Stomach smooth muscle (tissue), 2 donors: ENCODE measurements at regions not wholly inside any gene's neighbourhood (a gene's known extent, or its start where the extent isn't known, plus 50 kb on each side); places are given as distances from the start of the nearest gene placed in this dataset.

Source experiments
- H3K27ac ChIP-seq: one replicate; pipeline ENCODE4 v1.7.0; 2013; ENCODE audit warnings: mild to moderate bottlenecking, low read length, inconsistent platforms
- H3K27me3 ChIP-seq, 2 donors: one replicate each; pipeline ENCODE4 v1.7.0; 2013; ENCODE audit warnings: low read length in 2 of 2; ENCODE audit not compliant: insufficient read depth in 2 of 2, control insufficient read depth in 1 of 2
- H3K36me3 ChIP-seq, 2 donors: one replicate each; pipeline ENCODE4 v1.7.0; 2013; ENCODE audit warnings: low read length in 2 of 2; ENCODE audit not compliant: control insufficient read depth in 2 of 2, insufficient read depth in 2 of 2
- H3K4me1 ChIP-seq: one replicate; pipeline ENCODE4 v1.7.0; 2013; ENCODE audit warnings: low read length; ENCODE audit not compliant: control insufficient read depth, insufficient read depth
- H3K4me3 ChIP-seq, 2 donors: one replicate each; pipeline ENCODE4 v1.7.0; 2013; ENCODE audit warnings: low read length in 2 of 2
- H3K9ac ChIP-seq, 2 donors: one replicate each; pipeline ENCODE4 v1.7.0; 2013; ENCODE audit warnings: low read length in 2 of 2, mild to moderate bottlenecking in 1 of 2
- H3K9me3 ChIP-seq, 2 donors: one replicate each; pipeline ENCODE4 v1.7.0; 2013; ENCODE audit warnings: low read length in 2 of 2; ENCODE audit not compliant: control insufficient read depth in 2 of 2
- donor health status: healthy.
- donor health status: Pancreatic carcinoma.

DNA sequence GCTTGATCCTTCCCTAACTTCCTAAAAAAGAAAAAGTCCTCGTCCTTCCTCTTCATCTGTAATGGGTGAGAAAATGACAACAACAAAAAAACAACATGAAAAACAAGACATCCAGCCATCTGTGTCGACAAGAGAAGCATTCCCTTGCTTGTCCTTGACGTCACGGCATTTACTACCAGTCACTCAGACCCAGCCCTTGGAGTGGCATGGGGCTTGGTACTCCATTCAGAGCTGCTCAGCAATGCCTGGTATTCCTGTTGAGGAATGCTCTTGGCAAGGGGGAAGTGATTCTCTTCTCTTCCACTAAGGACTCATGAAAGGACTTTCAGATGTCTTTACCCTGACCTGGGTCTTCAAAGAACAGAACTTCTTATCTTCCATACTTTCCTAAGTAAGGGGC lies 339.7 kb upstream of the RASGRP1 start:
- Histone ChIP-seq H3K4me1 (no peaks in the 10 kb centered on the region), H3K27me3 (no peaks in the 10 kb centered on the region), H3K27ac (no peak overlapping the region), H3K9me3 (no peaks in the 10 kb centered on the region), H3K9ac (no peak overlapping the region), H3K36me3 (no peaks in the 10 kb centered on the region), H3K4me3 (no peak overlapping the region)

DNA sequence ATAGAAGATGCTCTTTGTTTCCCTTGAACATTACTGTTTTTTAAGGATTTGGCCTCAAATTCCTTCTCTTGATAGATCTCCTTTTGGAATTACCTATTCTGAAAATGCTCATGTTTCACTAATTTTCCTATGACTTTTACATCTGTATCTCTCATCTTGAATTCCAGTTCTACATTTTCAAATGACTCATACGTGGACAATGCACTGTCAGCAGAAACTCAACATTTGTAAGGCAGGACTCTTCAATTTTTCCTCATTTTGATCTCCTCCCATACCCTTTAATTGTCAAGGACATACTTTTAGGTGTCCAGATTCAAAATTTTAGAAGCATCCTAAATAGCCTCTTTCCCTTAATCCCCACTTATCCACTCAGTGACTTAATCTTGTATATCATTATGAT lies 341.0 kb upstream of the RASGRP1 start:
- Histone ChIP-seq H3K36me3 (no peaks in the 10 kb centered on the region), H3K4me3 (no peak overlapping the region), H3K4me1 (no peaks in the 10 kb centered on the region), H3K27ac (no peak overlapping the region), H3K9ac (no peak overlapping the region), H3K9me3 (no peaks in the 10 kb centered on the region), H3K27me3 (no peaks in the 10 kb centered on the region)

DNA sequence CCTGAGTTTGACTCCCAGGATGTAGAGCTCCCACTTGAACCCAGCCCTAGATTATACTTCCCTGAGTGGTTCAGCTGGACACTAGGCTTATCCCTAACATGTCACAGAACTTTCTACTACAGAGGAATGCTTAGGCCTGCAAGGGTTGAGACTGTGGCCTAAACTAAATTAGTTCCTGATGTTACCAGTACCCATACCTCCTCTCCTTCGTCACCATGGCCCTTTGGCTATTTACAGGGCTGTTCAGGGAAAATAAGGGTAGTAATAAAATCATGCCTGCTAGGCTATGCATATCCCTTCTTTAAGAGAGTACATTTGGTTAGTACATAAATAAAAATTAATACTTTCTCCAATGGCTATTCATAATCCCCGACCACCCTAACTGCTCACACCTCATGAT lies 356.4 kb upstream of the RASGRP1 start:
- Histone ChIP-seq H3K9me3 (no peaks in the 10 kb centered on the region), H3K27ac (no peak overlapping the region), H3K9ac (no peak overlapping the region), H3K4me1 (no peaks in the 10 kb centered on the region), H3K4me3 (no peak overlapping the region), H3K36me3 (no peaks in the 10 kb centered on the region), H3K27me3 (no peaks in the 10 kb centered on the region)

DNA sequence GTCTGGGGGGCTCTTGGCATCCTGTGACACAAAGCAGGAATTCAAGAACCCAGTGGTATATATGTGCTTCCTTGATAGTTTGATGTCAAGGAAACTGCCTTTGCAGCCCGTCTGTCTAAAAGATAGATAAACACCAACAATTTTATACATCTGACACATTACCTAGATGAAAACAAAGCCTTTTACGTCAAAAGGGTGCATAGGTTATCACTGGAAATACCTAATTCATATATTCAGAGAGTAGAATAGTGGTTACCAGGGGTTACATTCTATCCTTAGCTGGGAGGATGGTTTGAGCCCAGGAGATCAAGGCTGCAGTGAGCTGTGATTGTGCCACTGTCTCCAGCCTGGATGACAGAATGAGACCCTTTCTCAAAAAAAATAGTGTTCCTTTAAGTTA lies 356.9 kb upstream of the RASGRP1 start:
- H3K4me1 ChIP-seq: no peaks in the 10 kb centered on the region
- H3K27ac ChIP-seq: no peak overlapping the region

DNA sequence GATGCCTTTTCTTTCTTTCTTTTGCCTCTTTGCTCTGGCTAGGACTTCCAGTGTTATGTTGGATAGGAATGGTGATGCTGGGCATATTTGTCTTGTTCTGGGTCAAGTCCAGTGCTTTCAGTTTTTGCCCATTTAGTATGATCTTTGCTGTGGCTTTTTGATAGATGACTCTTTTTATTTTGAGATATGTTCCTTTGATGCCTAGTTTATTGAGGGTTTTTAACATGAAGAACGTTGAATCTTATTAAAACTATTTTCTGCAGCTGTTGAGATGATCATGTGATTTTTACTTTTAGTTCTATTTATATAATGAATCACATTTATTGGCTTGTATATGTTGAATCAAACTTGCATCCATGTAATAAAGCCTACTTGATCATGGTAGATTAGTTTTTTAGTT lies 363.8 kb upstream of the RASGRP1 start:
- Histone ChIP-seq H3K4me3 (no peak overlapping the region), H3K27me3 (no peaks in the 10 kb centered on the region), H3K9ac (no peak overlapping the region), H3K4me1 (no peaks in the 10 kb centered on the region), H3K9me3 (no peaks in the 10 kb centered on the region), H3K27ac (no peak overlapping the region), H3K36me3 (no peaks in the 10 kb centered on the region)

More for the DNA sequence above, 356.9 kb upstream of the RASGRP1 start:
- no peaks in the 10 kb centered on the region for H3K36me3 ChIP-seq
- no peak overlapping the region for H3K4me3 ChIP-seq
- H3K27me3 ChIP-seq: no peaks in the 10 kb centered on the region
- H3K9ac ChIP-seq: no peak overlapping the region
- H3K9me3 ChIP-seq: no peaks in the 10 kb centered on the region

DNA sequence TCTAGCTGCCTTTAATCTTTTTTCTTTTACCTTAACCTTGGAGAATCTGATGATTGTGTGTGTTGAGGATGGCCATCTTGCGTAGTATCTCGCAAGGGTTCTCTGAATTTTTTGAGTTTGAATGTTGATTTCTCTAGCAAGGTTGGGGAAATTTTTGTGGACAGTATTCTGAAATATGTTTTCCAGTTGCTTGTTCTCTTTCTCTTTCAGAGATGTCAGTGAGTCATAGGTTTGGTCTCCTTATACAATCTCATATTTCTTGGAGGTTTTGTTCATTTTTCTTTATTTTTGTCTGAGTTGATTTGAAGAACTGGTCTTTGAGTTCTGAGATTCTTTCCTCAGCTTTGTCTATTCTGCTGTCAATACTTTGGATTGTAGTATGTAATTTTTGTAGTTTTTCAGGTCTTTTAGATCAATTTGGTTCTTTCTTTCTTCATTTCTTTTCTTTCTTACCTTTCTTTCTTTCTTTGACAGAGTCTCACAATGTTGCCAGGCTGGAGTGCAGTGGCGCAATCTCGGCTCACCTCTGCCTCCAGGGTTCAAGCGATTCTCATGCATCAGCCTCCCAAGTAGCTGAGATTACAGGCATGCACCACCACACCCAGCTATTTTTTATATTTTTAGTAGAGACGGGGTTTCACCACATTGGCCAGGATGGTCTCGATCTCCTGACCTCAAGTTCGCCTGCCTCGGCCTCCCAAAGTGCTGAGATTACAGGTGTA lies 366.4 kb upstream of the RASGRP1 start:
- H3K27ac ChIP-seq: no peak overlapping the region
- H3K9me3 ChIP-seq: no peaks in the 10 kb centered on the region
- no peak overlapping the region for H3K4me3 ChIP-seq
- H3K9ac ChIP-seq: no peak overlapping the region
- no peaks in the 10 kb centered on the region for H3K36me3 ChIP-seq
- H3K4me1 ChIP-seq: no peaks in the 10 kb centered on the region
- H3K27me3 ChIP-seq: no peaks in the 10 kb centered on the region

DNA sequence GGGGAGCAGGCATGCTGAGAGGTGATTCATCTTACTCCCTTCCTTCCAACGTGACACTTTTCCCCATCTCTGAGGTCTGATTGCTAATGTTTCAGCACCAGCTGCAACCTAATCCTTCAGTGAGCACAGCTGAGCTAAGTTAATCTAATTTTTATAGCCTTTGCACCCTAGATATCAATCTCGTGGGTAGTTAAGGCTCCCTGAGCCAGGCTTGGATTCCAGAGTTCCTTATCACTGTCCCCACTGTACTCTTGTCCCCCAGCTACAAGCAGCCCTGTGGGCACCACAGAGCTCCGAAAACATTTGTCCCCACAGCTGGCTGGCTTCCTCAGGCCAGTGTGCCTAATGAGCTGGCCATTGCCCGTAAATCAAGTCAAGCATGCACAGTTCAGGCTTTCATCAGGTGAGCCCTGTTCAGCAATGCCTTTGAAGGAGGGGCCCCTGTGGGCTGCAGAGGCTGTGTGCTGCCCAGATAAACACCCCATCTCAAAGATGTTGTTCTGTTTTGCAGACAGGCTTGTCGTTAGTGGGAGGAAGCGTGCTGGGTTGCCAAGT lies 376.9 kb upstream of the RASGRP1 start:
- H3K9me3 ChIP-seq: no peaks in the 10 kb centered on the region
- H3K27ac ChIP-seq: no peak overlapping the region
- no peak overlapping the region for H3K4me3 ChIP-seq
- H3K4me1 ChIP-seq: no peaks in the 10 kb centered on the region
- no peaks in the 10 kb centered on the region for H3K27me3 ChIP-seq
- H3K36me3 ChIP-seq: no peaks in the 10 kb centered on the region
- no peak overlapping the region for H3K9ac ChIP-seq

DNA sequence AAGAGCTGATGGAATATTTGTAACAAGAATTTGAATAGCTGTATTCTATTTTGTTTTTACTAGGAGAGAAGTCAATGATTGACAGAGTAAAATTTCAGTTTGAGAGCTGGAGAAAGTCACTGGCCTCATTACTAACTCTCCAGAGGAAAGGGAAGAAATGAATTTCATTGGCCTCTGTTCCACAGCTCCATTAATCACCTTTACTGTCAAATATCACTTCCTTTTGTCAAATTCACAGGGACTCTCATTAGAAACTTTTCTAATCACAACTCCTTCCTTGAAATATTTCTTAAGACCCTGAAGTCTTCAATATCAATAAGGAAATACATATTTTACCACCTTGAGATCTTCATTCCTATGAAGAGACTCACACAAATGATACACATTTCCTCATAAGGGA lies 379.9 kb upstream of the RASGRP1 start:
- no peaks in the 10 kb centered on the region for H3K9me3 ChIP-seq
- H3K27ac ChIP-seq: no peak overlapping the region
- no peak overlapping the region for H3K9ac ChIP-seq
- H3K27me3 ChIP-seq: no peaks in the 10 kb centered on the region
- H3K36me3 ChIP-seq: no peaks in the 10 kb centered on the region
- H3K4me3 ChIP-seq: no peak overlapping the region
- no peaks in the 10 kb centered on the region for H3K4me1 ChIP-seq

DNA sequence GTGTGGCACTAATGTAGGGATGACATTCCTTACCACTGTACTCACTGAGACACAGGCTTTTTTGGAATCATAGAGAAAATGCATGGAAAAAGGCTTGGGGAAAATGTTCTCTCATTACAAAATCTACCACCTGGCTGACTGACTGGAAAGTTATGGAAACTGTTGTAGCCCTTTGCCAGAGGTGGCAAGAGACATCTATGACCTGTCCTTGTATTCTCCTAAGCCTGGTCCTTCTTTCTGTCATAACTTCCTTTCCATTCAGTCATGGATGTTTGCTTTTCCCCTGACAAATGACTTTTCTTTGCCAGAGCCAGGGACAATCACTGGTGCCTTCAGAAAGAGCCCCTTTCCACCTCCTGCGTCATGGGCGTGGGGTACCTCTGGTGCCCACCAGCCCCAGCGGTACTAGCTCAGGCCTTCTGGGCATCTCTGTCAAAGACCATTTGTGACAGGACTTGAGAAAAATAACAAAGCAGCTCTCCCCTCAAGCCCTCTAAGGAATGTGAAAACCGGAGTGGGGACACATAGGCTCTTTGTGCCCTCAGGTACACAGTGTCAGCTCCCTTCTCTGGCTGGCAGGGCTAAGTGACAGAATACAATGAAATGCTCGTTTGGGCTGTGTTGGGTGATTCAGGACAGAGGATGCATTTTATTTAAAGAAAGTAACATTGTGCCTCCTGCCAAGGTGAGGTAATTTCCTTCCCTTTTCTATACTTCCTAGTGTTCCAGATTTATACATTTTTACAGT lies 381.1 kb upstream of the RASGRP1 start:
- Histone ChIP-seq H3K27ac (no peak overlapping the region), H3K36me3 (no peaks in the 10 kb centered on the region), H3K9ac (no peak overlapping the region), H3K9me3 (no peaks in the 10 kb centered on the region), H3K4me1 (no peaks in the 10 kb centered on the region), H3K27me3 (no peaks in the 10 kb centered on the region), H3K4me3 (no peak overlapping the region)

DNA sequence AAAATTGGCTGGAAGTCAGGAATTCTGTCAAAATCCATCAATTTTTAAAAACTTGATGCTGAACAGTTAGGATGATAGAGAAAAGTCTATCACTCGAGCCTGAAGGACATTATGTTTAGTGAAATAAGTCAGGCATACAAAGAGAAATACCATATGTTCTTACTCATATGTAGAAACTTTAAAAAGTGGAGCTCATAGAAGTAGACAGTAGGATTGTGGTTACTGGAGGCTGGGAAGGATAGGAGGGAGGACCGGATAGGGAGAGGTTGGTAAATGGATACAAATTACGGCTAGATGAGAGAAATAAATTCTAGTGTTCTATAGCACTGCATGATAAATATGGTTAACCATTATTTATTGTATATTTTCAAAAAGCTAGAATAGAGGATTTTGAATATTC lies 389.5 kb upstream of the RASGRP1 start:
- no peaks in the 10 kb centered on the region for H3K4me1 ChIP-seq
- H3K36me3 ChIP-seq: no peaks in the 10 kb centered on the region
- H3K4me3 ChIP-seq: no peak overlapping the region
- H3K27ac ChIP-seq: no peak overlapping the region
- H3K27me3 ChIP-seq: no peaks in the 10 kb centered on the region
- no peaks in the 10 kb centered on the region for H3K9me3 ChIP-seq
- no peak overlapping the region for H3K9ac ChIP-seq

DNA sequence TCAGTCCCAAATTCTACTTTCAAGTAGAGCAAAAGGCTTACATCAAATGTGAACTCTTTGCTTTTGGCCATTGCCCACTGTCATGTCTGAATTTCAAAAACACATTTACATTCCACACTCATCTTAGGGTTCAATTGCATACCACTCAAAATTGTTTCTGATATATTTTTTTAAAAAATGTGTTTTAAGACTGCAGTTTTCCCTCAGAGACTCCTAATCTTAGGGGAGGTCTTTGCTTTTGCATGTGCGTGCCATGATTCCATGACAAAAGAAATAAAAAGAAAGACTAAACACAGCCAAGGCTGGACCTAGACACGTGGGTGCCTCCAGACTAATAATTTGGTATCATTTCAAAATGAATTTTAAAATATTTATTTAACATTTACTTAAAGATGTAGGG lies 396.8 kb upstream of the RASGRP1 start:
- Histone ChIP-seq H3K9ac (no peak overlapping the region), H3K27ac (no peak overlapping the region), H3K9me3 (no peaks in the 10 kb centered on the region), H3K36me3 (no peaks in the 10 kb centered on the region), H3K4me1 (no peaks in the 10 kb centered on the region), H3K4me3 (no peak overlapping the region), H3K27me3 (no peaks in the 10 kb centered on the region)
